GM23248 (cell line): ENCODE measurements at regions not wholly inside any gene's neighbourhood (a gene's known extent, or its start where the extent isn't known, plus 50 kb on each side); places are given as distances from the start of the nearest gene placed in this dataset.

Experiments
- DNase-seq: peaks from one replicate; pipeline ENCODE4 v3.0.0-alpha.2; 2015
- H2AFZ ChIP-seq: fragments of 200-600 bp; sonication (generic); 2 replicates; pipeline ENCODE4 v1.6.1; 2016; ENCODE audit warnings: antibody characterized with exemption
- H3F3A ChIP-seq: fragments of 200-600 bp; sonication (generic); 2 replicates; pipeline ENCODE4 v1.6.1; 2016; ENCODE audit warnings: mild to moderate bottlenecking, antibody characterized with exemption, mixed run types; ENCODE audit not compliant: insufficient read depth
- H3K27ac ChIP-seq: fragments of 200-600 bp; sonication (generic); 2 replicates; pipeline ENCODE4 v1.5.1; 2016; ENCODE audit warnings: mild to moderate bottlenecking
- H3K27me3 ChIP-seq: fragments of 200-600 bp; sonication (generic); replicated peaks from 2 replicates; pipeline ENCODE4 v1.6.1; 2016; ENCODE audit warnings: mild to moderate bottlenecking; ENCODE audit not compliant: insufficient read depth
- H3K36me3 ChIP-seq: fragments of 200-600 bp; sonication (generic); 2 replicates; pipeline ENCODE4 v1.6.1; 2016; ENCODE audit warnings: low read depth, mild to moderate bottlenecking
- H3K4me1 ChIP-seq: fragments of 200-600 bp; sonication (generic); 2 replicates; pipeline ENCODE4 v1.6.1; 2016; ENCODE audit warnings: mild to moderate bottlenecking; ENCODE audit not compliant: insufficient read depth
- H3K4me2 ChIP-seq: fragments of 200-600 bp; sonication (generic); one replicate; pipeline ENCODE4 v1.6.1; 2016; ENCODE audit warnings: mild to moderate bottlenecking; ENCODE audit not compliant: unreplicated experiment
- H3K4me3 ChIP-seq: fragments of 200-600 bp; sonication (generic); 2 replicates; pipeline ENCODE4 v1.5.1; 2016; ENCODE audit warnings: mild to moderate bottlenecking
- H3K79me2 ChIP-seq: fragments of 200-600 bp; sonication (generic); 2 replicates; pipeline ENCODE4 v1.6.1; 2016; ENCODE audit warnings: mild to moderate bottlenecking; ENCODE audit not compliant: insufficient read depth
- H3K9ac ChIP-seq: fragments of 200-600 bp; sonication (generic); 2 replicates; pipeline ENCODE4 v1.6.1; 2016; ENCODE audit warnings: mild to moderate bottlenecking
- H3K9me2 ChIP-seq: fragments of 200-600 bp; sonication (generic); 2 replicates; pipeline ENCODE4 v1.6.1; 2016; ENCODE audit warnings: mixed run types, mild to moderate bottlenecking, moderate library complexity; ENCODE audit not compliant: insufficient read depth
- H3K9me3 ChIP-seq: fragments of 200-600 bp; sonication (generic); one replicate; pipeline ENCODE4 v1.6.1; 2017; ENCODE audit warnings: low read depth
- H4K20me1 ChIP-seq: fragments of 200-600 bp; sonication (generic); 2 replicates; pipeline ENCODE4 v1.6.0; 2016; ENCODE audit not compliant: insufficient read depth
- EZH2 ChIP-seq: fragments of 200-600 bp; sonication (generic); IDR thresholded peaks from 2 replicates; pipeline ENCODE4 v1.6.1; 2018; ENCODE audit warnings: antibody characterized with exemption, mild to moderate bottlenecking; ENCODE audit not compliant: insufficient read depth, poor library complexity, severe bottlenecking
- EZH2phosphoT487 ChIP-seq: fragments of 200-600 bp; sonication (generic); IDR thresholded peaks from 2 replicates; pipeline ENCODE4 v1.6.1; 2018; ENCODE audit warnings: antibody characterized with exemption, moderate library complexity, mild to moderate bottlenecking, low read depth; ENCODE audit not compliant: insufficient read depth
- WGBS, 2 experiments: methylation state at CpG; one replicate each; pipeline ENCODE4 v1.1.6; 2015 to 2017; ENCODE audit warnings: low lambda C conversion rate in 2 of 2, low coverage in 1 of 2; ENCODE audit errors: missing lambda C conversion rate in 2 of 2; 5-methylcytosine and 5-hydroxymethylcytosine counted together
- in situ Hi-C: fragments of 300-500 bp; cut with MboI; formaldehyde crosslinking; loops from 2 replicates; pipeline ENCODE4 v1.15.0; 2020

DNA sequence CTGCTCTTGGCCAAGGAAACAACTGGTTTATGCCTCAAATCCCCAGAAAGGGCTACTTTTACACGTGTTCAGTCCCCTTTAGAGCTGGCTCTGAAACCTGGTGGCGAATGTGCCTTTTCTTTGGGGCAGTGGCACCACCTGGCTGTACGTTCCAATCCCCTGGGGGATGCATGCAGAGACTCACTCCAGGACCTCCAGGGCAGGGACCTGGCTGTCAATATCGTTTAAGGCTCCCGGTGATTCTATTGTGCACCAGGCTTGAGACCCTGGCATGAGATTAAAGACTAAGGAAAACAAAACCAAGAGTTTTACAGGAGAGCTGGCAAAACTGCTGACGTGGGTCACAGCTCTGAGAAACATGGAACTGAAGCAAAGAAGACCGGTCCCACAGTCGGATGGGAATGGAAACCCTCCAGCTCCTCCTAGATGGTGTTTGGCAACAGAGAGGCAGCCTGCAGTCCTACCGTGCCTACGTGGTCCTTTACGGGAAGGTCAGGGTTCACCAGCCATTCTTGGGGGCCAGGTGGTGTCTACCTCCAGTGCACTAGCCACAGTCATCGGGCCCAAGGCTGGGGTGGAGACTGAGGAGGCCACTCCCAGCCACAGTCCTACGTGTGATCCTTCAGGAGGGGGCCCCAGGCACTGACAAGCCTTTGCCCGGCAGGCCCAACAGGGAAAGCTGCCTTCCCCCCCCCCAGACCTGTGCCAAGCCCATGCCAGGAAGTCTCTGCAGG lies 203.3 kb upstream of the CST7 start:
- Histone ChIP-seq H3K4me1 (no peaks in the 10 kb centered on the region), H3K4me3 (no peak overlapping the region), H3F3A (no peaks in the 10 kb centered on the region), H3K36me3 (no peaks in the 10 kb centered on the region), H3K79me2 (no peaks in the 10 kb centered on the region), H3K9me2 (no peaks in the 10 kb centered on the region), H3K27ac (no peak overlapping the region), H3K9me3 (no peaks in the 10 kb centered on the region), H2AFZ (no peak overlapping the region), H3K4me2 (no peak overlapping the region), H3K9ac (no peak overlapping the region), H3K27me3 (peaks cover 8% of the 10 kb centered on the region; the same call in 1 of the 2 replicates), H4K20me1 (no peaks in the 10 kb centered on the region)
- in situ Hi-C loops, result no loop called here
- DNase-seq, result no peak
- 64% methylated on average over 14 of the region's 14 CpGs for WGBS, 2 experiments
- TF ChIP-seq EZH2phosphoT487 (no peak), EZH2 (no peak)

DNA sequence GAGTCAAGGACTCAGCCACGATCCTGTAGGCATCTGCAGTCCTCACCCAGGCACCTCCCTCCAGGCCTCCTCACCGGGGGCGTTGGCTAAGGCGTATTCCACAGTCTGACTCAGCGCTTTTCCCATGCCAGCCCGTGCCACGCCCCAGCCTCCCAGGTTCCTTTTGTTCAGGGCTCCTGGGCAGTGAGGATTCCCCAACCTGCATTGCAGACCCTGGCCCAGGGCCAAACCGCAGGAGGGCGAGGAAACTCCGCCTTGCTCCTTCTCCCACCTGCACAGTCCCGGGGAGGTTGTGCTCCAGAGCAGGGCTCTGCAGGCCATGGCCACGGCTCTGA lies 202.8 kb upstream of the CST7 start:
- H3K27me3 ChIP-seq, result peaks cover 8% of the 10 kb centered on the region; the same call in 1 of the 2 replicates
- no peak overlapping the region for H2AFZ ChIP-seq
- TF ChIP-seq EZH2phosphoT487 (no peak), EZH2 (no peak)
- no peaks in the 10 kb centered on the region for H3K4me1 ChIP-seq
- no peaks in the 10 kb centered on the region for H3K9me3 ChIP-seq
- no peak overlapping the region for H3K4me2 ChIP-seq
- H3K9ac ChIP-seq, result no peak overlapping the region
- no peaks in the 10 kb centered on the region for H3K9me2 ChIP-seq
- H3K36me3 ChIP-seq, result no peaks in the 10 kb centered on the region
- no peaks in the 10 kb centered on the region for H3K79me2 ChIP-seq
- 66 to 72% methylated on average over 12 of the region's 12 CpGs for WGBS, 2 experiments
- in situ Hi-C loops, result no loop called here
- no peak overlapping the region for H3K4me3 ChIP-seq
- H3K27ac ChIP-seq, result no peak overlapping the region
- no peak for DNase-seq
- H3F3A ChIP-seq, result no peaks in the 10 kb centered on the region
- no peaks in the 10 kb centered on the region for H4K20me1 ChIP-seq

DNA sequence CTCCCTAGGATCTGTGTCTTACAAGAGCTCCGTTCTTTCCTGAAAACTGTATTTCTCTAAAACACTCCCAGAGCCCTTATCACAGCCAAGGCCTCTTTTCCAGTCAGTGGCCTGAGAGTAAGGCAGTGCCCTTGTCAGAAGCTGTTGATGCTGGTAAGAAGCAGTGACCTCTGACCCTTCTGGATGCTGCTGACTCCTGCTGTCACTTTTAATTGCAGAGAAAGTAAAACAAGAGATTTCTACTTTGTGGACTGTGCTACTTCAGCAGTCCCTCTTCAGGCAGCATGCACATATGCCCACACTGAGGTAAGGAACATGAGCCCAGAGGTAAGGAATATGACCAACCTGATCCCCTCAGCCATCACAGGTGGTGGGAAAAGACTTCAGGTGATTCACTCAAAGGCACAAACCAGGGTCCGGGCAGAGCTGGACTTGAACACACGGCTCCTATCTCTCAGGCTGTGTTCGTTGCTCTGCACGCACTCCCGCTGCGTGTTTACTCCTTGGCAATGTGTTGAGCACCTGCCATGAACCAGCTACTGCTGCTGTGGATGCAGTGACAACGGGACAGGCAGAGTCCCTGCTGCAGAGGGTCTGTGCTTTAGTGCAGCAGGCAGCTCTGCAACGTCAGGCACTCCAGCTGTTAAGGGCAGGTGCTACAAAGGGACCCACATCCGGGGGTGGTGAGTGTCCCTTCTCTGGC lies 201.9 kb upstream of the CST7 start:
- Histone ChIP-seq H3K36me3 (no peaks in the 10 kb centered on the region), H3K9ac (no peak overlapping the region), H3K4me3 (no peak overlapping the region), H3K27me3 (peaks cover 8% of the 10 kb centered on the region; the same call in 1 of the 2 replicates), H3F3A (no peaks in the 10 kb centered on the region), H3K9me2 (no peaks in the 10 kb centered on the region), H3K27ac (no peak overlapping the region), H4K20me1 (no peaks in the 10 kb centered on the region), H3K4me1 (no peaks in the 10 kb centered on the region), H2AFZ (no peak overlapping the region), H3K79me2 (no peaks in the 10 kb centered on the region), H3K9me3 (no peaks in the 10 kb centered on the region), H3K4me2 (no peak overlapping the region)
- 55 to 58% methylated on average over 10 of the region's 10 CpGs for whole genome bisulfite sequencing, 2 experiments
- no peak for DNase-seq
- TF ChIP-seq EZH2phosphoT487, result no peak
- no peak for TF ChIP-seq EZH2
- in situ Hi-C loops, result no loop called here

- H3K4me3 ChIP-seq, result no peak overlapping the region
- H3K27me3 ChIP-seq, result peaks cover 8% of the 10 kb centered on the region; the same call in 1 of the 2 replicates
- WGBS, 2 experiments, result 14 to 25% methylated on average over 5 of the region's 5 CpGs
- in situ Hi-C loops, result no loop called here
- no peak overlapping the region for H2AFZ ChIP-seq
- no peak overlapping the region for H3K4me2 ChIP-seq
- no peaks in the 10 kb centered on the region for H3K79me2 ChIP-seq
- no peak overlapping the region for H3K9ac ChIP-seq
- H3K9me2 ChIP-seq, result no peaks in the 10 kb centered on the region
- H3K36me3 ChIP-seq, result no peaks in the 10 kb centered on the region
- H3F3A ChIP-seq, result no peaks in the 10 kb centered on the region
- no peaks in the 10 kb centered on the region for H4K20me1 ChIP-seq
- no peaks in the 10 kb centered on the region for H3K9me3 ChIP-seq
- no peaks in the 10 kb centered on the region for H3K4me1 ChIP-seq
- TF ChIP-seq EZH2 (no peak), EZH2phosphoT487 (no peak)
- H3K27ac ChIP-seq, result no peak overlapping the region
- DNase-seq, result no peak
Observed at GRCh38 chr20:24747881-24748595, 201.0 kb upstream of the CST7 start.
